NCI-H345 (cell line): ENCODE measurements at regions not wholly inside any gene's neighbourhood (a gene's known extent, or its start where the extent isn't known, plus 50 kb on each side); places are given as distances from the start of the nearest gene placed in this dataset.
"Not testable (repeated sequence)": the region's sequence is repeated elsewhere in the genome, so short reads cannot be mapped to it uniquely, and the experiment has no call there.

Experiments
- DNase-seq: peaks from one replicate; lab custom pipeline; 2025; lab: John Stamatoyannopoulos, UW

- DNase-seq: not testable (repeated sequence)
These were observed 98.1 kb upstream of the SIMC1 start for GRCh38 chr5:176140138-176140537.

- DNase-seq: peak; percentile 74
These were observed 93.7 kb upstream of the SIMC1 start for GRCh38 chr5:176144508-176144907.

DNA sequence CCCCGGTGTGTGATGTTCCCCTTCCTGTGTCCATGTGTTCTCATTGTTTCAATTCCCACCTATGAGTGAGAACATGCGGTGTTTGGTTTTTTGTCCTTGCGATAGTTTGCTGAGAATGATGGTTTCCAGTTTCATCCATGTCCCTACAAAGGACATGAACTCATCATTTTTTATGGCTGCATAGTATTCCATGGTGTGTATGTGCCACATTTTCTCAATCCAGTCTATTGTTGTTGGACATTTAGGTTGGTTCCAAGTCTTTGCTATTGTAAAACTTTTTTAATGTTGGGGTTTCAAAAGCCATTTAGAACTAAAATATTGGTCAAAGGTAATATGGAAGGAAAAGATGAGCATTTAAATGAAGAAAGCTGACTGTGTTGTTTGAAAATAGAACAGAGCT is 88.3 kb upstream of the SIMC1 start:
- not testable (repeated sequence) for DNase-seq

- no peak for DNase-seq
These were observed 86.9 kb upstream of the SIMC1 start for GRCh38 chr5:176151281-176151680.

DNA sequence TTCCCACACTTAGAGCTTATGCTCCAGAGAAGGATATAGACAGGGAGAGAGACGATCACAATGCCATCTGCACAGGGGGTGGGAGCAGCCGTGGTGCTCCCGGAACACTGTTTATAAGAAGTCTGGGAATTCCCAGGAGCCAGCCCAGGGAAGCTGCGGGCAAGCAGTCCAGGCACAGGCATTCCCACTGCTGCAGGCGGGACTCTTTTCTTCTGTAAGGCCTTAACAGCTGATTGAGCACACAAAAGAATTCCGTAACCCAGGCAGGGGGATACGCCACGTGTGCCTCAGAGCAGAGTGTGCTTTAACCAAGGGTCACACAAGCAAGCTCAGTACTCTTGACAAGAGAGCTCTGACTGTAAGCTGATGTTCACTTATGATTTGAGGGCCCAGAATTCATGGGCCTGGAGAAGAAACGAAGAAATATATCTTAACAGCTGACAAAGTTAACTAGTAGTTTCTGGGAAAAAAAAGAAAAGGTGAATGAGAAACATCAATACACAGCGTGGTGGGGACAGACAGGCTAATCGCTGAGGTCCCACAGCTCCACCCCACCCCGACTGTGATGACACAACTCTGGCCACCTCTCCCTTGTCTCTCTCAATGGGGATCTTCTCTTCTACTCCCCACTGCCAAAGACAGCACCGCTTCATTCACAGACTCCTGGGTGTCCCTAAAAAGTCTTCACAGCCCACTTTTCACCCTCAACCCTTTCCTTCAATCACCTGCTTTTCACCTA is 85.9 kb upstream of the SIMC1 start:
- no peak for DNase-seq

GRCh38 chr5:176152930-176153311 is 85.3 kb upstream of the SIMC1 start:
- DNase-seq: no peak

GRCh38 chr5:176153741-176154140 is 84.5 kb upstream of the SIMC1 start:
- no peak for DNase-seq

DNA sequence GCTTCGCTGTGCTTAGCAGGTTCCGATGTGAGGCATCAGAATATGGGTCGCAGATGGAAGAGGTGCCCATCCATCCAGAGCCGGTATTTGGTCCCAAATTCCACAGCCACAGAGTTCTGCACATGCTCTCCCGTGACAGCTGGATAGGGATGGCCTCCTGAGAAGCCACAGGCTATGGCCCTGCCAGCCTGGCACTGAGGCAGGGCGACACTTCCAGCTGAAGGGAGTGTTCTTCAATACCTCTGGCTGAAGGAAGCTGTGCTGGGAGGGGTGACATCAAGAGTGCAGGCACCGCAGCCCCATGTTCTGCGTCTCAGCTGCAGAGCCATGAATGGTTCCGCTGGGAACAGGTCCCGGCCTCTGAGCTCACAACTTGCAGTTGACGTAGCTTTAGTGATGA is 83.4 kb upstream of the SIMC1 start:
- no peak for DNase-seq

GRCh38 chr5:176155922-176156359 is 82.3 kb upstream of the SIMC1 start:
- DNase-seq: no peak

GRCh38 chr5:176157656-176158055 is 80.6 kb upstream of the SIMC1 start:
- DNase-seq: no peak

DNA sequence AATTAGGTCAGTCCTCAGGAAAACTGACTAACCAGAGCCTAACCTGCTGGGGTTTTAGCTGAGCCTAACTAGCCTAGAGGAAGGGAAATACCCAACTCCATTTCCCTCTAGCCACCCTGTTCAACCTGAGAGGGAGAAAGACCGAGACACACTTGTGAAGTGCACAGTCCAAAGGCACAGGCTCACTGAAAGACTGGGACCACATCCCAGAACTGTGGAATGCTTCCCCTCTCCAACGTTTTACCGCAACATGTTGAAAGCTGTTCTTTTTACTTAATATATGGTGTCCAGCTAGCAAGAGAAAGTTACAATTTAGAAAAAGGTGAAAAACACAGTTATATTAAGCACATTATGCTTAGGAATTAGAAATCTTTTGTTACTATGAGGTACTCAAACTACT is 76.8 kb upstream of the SIMC1 start:
- DNase-seq: no peak

- no peak for DNase-seq
These were observed 76.0 kb upstream of the SIMC1 start for GRCh38 chr5:176162198-176162597.

- no peak for DNase-seq
These were observed 75.3 kb upstream of the SIMC1 start for GRCh38 chr5:176162888-176163287.

GRCh38 chr5:176166427-176166826 is 71.8 kb upstream of the SIMC1 start:
- DNase-seq: no peak

DNA sequence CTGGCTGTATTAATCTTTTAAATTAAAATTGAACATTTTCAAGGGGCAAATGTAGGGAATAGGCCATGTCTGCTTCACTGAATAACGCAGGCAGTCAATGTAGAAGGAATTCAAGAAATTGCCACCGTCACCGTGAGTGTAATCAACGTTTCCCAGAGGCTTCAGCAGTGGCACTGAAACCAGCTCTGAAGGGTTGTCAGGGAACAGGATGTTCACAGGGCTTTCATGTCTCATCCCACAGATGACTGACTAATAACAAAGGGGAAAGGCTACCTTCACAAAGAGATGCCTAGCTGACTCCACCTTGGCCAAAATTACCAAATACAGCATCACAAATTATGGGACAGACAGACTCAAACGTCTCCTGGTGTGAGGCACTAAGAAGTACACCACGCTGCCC is 70.4 kb upstream of the SIMC1 start:
- DNase-seq: peak; percentile 57

DNA sequence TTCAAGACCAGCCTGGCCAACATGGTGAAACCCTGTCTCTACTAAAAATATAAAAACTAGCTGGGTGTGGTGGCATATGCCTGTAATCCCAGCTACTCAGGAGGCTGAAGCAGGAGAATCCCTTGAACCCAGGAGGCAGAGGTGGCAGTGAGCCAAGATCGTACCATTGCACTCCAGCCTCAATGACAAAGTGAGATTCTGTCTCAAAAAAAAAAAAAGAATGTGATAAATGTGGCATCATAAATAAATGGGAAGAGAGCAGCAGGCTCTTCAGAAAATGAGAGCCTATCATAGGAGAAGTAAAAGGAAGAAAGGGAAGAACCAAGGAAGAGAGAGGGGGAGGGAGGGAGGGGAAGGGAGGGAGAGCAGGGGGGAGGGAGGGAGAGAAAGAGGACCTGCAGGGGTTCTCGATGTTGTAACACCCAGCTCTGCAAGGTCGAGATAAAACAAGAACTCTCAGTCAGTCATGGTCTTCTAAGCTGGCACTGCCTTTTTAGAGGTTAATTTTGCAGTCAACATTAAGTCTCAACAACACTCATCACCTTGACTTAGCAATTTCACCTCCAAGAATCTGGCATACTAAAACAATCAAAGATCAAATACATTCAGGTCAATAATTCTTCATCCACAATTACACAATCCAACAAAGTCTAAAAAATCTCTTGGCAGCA is 68.7 kb upstream of the SIMC1 start:
- DNase-seq: no peak

GRCh38 chr5:176170084-176170483 is 68.1 kb upstream of the SIMC1 start:
- no peak for DNase-seq

DNA sequence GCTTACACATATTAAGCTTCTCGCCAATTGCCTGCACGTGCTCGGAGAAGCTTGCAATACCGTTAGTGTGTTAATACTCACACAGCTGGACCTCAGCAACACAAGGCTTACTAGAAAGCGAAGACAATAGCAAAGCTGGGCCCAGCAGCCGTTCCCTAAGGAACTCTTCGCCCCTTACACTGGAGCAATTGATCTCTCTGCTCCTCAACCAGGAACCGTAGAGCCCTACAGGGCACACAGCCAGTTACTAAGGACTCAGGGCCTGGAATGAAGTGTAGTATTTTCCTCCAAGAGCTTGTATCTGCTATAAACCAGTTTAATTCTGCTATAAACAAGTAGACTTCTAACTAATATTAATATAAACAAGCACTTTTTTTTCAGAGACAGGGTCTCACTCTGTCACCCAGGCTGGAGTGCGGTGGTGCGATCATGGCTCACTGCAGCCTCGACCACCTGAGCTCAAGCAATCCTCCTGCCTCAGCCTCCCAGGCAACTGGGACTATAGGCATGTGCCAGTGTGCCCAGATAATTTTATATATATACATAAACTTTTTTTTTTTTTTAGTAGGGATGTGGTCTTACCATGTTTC is 67.0 kb upstream of the SIMC1 start:
- DNase-seq: no peak

DNA sequence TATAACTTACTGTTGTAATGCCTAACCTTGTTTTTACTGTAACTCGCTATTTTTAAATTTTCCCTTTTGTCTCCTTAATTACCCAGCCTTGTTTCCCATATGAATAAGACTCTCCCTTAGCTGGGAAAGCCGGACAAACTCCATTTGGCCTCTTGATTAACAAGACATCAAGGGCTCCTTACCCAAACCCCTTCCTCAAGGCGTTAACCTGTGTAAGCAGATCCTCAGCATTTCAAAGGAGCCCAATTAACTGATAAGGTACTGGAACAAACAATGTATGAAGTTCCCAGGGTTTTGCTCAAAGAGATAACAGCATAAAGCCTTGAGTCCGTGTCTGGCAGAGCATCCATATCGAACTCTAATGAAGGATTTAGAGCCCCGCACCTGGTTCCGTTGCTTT is 66.0 kb upstream of the SIMC1 start:
- no peak for DNase-seq

GRCh38 chr5:176173647-176174046 is 64.6 kb upstream of the SIMC1 start:
- no peak for DNase-seq

GRCh38 chr5:176174345-176175025 is 63.7 kb upstream of the SIMC1 start:
- no peak for DNase-seq

DNA sequence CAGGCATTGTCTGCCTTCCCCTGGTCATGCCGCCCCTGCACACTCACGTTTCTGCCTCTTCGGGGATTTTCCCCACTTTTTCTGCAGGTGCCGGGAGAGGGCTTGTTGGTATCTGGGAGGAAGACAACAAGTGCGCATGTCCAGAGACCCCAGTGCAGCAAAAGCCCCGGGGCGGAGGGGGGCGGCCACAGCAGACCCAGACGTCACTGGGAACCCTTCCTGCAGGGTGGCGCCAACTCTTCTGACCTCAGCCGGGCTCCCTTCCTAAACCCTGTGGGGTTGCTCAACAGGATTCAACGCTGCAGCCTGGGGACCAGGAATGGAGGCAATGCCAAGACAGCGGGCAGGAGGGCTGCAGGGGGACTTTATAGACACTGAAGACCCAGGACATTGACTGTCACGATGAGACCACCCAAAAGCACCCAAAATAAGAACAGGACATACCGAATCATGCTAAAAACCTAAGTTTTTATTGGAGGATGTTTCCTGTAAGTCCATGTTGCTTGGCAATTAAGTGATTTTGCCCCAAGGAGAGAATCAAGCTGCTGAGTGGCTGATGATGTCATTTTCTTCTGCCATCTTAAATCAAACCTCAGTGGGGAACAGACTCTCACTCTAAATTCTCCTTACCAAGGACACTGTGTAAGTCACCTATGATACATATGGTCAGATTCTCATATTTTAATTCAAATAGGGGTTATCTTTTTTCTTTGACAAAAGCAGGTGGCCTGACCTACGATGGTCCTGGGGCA is 62.9 kb upstream of the SIMC1 start:
- DNase-seq: no peak
